Caco-2 (cell line): ENCODE measurements at regions not wholly inside any gene's neighbourhood (a gene's known extent, or its start where the extent isn't known, plus 50 kb on each side); places are given as distances from the start of the nearest gene placed in this dataset.

Source experiments
- BruUV-seq: library from RNA; stranded (reverse); fragments of 400-500 nt; replicated peaks from 2 replicates; lab custom pipeline; 2021; lab: Mats Ljungman, UMichigan
- CTCF ChIA-PET: fragments of 300-600 bp; sonication (Branson Sonifier 250); formaldehyde crosslinking; loops from one replicate; lab custom pipeline; 2022; ENCODE audit warnings: antibody characterized with exemption; lab: Charles Lee
- POLR2A ChIA-PET: fragments of 300-600 bp; sonication (Branson Sonifier 250); formaldehyde crosslinking; loops from one replicate; lab custom pipeline; 2022; ENCODE audit warnings: antibody characterized with exemption; lab: Charles Lee
- DNase-seq, 2 experiments: peaks; one replicate each; pipeline versions ENCODE4 v3.0.0 to v3.0.0-alpha.2; 2020 to 2022
- H3K27me3 ChIP-seq: replicated peaks from 2 replicates; pipeline ENCODE4 v1.6.0; 2011; ENCODE audit warnings: low read length; ENCODE audit not compliant: control insufficient read depth, insufficient read depth
- H3K36me3 ChIP-seq: 2 replicates; pipeline ENCODE4 v1.5.1; 2011; ENCODE audit warnings: low read length; ENCODE audit not compliant: control insufficient read depth, insufficient read depth
- H3K4me1 ChIP-seq: fragments of 250-450 bp; sonication (Bioruptor Pico); 2 replicates; pipeline ENCODE4 v1.5.1; 2020; ENCODE audit warnings: mild to moderate bottlenecking
- H3K4me3 ChIP-seq: 2 replicates; pipeline ENCODE4 v1.5.1; 2011; ENCODE audit warnings: low read depth, mild to moderate bottlenecking, control low read depth, low read length
- H3K9me3 ChIP-seq: fragments of 250-450 bp; sonication (Bioruptor Pico); 2 replicates; pipeline ENCODE4 v1.5.1; 2020; ENCODE audit warnings: mild to moderate bottlenecking, moderate library complexity
- H3K27ac Mint-ChIP-seq: one replicate; pipeline ENCODE4 v1.8.0; 2022; ENCODE audit warnings: mixed read lengths; ENCODE audit not compliant: unreplicated experiment
- H3K27me3 Mint-ChIP-seq: one replicate; pipeline ENCODE4 v1.8.0; 2022; ENCODE audit warnings: mixed read lengths; ENCODE audit not compliant: insufficient read depth, unreplicated experiment
- H3K36me3 Mint-ChIP-seq: one replicate; pipeline ENCODE4 v1.8.0; 2022; ENCODE audit warnings: mild to moderate bottlenecking, mixed read lengths; ENCODE audit not compliant: insufficient read depth, unreplicated experiment
- H3K4me1 Mint-ChIP-seq: one replicate; pipeline ENCODE4 v1.8.0; 2022; ENCODE audit warnings: low read depth, mixed read lengths; ENCODE audit not compliant: unreplicated experiment
- H3K4me3 Mint-ChIP-seq: one replicate; pipeline ENCODE4 v1.8.0; 2022; ENCODE audit warnings: mild to moderate bottlenecking, moderate library complexity, mixed read lengths; ENCODE audit not compliant: unreplicated experiment
- H3K9me3 Mint-ChIP-seq: one replicate; pipeline ENCODE4 v1.8.0; 2022; ENCODE audit warnings: mixed read lengths; ENCODE audit not compliant: unreplicated experiment
- CTCF ChIP-seq, 2 experiments: fragments of 200-600 bp in 1 of 2; IDR thresholded peaks; 1 replicate in 1 of 2; 2 replicates in 1 of 2; pipeline versions ENCODE4 v1.5.1 to v1.8.0; 2011 to 2022; ENCODE audit warnings: antibody characterized with exemption in 1 of 2, control low read depth in 1 of 2, inconsistent platforms in 1 of 2, low read depth in 1 of 2, low read length in 1 of 2, mild to moderate bottlenecking in 1 of 2, moderate library complexity in 1 of 2; ENCODE audit not compliant: insufficient read depth in 1 of 2, severe bottlenecking in 1 of 2, unreplicated experiment in 1 of 2
- intact Hi-C: fragments of 100-400 bp; cut with micrococcal nuclease; formaldehyde crosslinking; loops from one replicate; pipeline ENCODE4 v1.10.0; 2022; ENCODE audit not compliant: unreplicated experiment

GRCh38 chr20:19882446-19882845 lies 124.4 kb downstream of the RIN2 start:
- no TSS peak for BruUV-seq
- no peak overlapping the region for H3K4me3 Mint-ChIP-seq
- no peak for DNase-seq
- POLR2A ChIA-PET: interaction anchor here (0.6 kb wide), 1 partner anchor 74 kb away, joined by 3 read pairs; no protein-coding TSS in a partner anchor
- H3K4me1 Mint-ChIP-seq: peaks cover 52% of the 10 kb centered on the region
- H3K36me3 Mint-ChIP-seq: no peaks in the 10 kb centered on the region
- no peaks in the 10 kb centered on the region for H3K27me3 Mint-ChIP-seq
- Histone ChIP-seq H3K27me3 (no peaks in the 10 kb centered on the region), H3K4me3 (no peak overlapping the region), H3K36me3 (no peaks in the 10 kb centered on the region), H3K9me3 (no peaks in the 10 kb centered on the region), H3K4me1 (peaks cover 74% of the 10 kb centered on the region)
- peak overlapping the region; percentile 96 for H3K27ac Mint-ChIP-seq
- no peak for TF ChIP-seq CTCF (IDR thresholded peaks at IDR 0.05; ENCODE audit: insufficient read depth in 1 of 2, low read depth in 1 of 2, low read length in 1 of 2, severe bottlenecking in 1 of 2, unreplicated experiment in 1 of 2)
- intact Hi-C loops: loop anchor here (5.0 kb wide), 2 partner anchors 35 to 55 kb away; no protein-coding TSS in a partner anchor
- peaks cover 4% of the 10 kb centered on the region for H3K9me3 Mint-ChIP-seq
- CTCF ChIA-PET: no interaction called here

- Mint-ChIP-seq H3K27me3 (no peaks in the 10 kb centered on the region), H3K36me3 (no peaks in the 10 kb centered on the region), H3K4me3 (no peak overlapping the region), H3K27ac (no peak overlapping the region), H3K4me1 (peaks cover 43% of the 10 kb centered on the region), H3K9me3 (no peaks in the 10 kb centered on the region)
- POLR2A ChIA-PET: no interaction called here
- Histone ChIP-seq H3K4me3 (no peak overlapping the region), H3K27me3 (no peaks in the 10 kb centered on the region), H3K36me3 (no peaks in the 10 kb centered on the region), H3K9me3 (no peaks in the 10 kb centered on the region), H3K4me1 (peaks cover 67% of the 10 kb centered on the region)
- CTCF ChIA-PET: no interaction called here
- DNase-seq: no peak
- BruUV-seq: no TSS peak
- no peak for TF ChIP-seq CTCF (IDR thresholded peaks at IDR 0.05; ENCODE audit: insufficient read depth in 1 of 2, low read depth in 1 of 2, low read length in 1 of 2, severe bottlenecking in 1 of 2, unreplicated experiment in 1 of 2)
- intact Hi-C loops: loop anchor here (5.0 kb wide), 2 partner anchors 34 to 56 kb away; no protein-coding TSS in a partner anchor
Observed at GRCh38 chr20:19883501-19883900, 125.4 kb downstream of the RIN2 start.

GRCh38 chr20:19885594-19885938 lies 127.5 kb downstream of the RIN2 start:
- Mint-ChIP-seq H3K4me3 (peak overlapping the region; percentile 25), H3K27ac (peak overlapping the region; percentile 81), H3K9me3 (no peaks in the 10 kb centered on the region), H3K4me1 (peaks cover 42% of the 10 kb centered on the region), H3K36me3 (no peaks in the 10 kb centered on the region), H3K27me3 (no peaks in the 10 kb centered on the region)
- ChIA-PET CTCF (no interaction called here), POLR2A (interaction anchor here (0.6 to 0.7 kb wide), 2 partner anchors 40 to 131 kb away, joined by 3 read pairs; no protein-coding TSS in a partner anchor)
- H3K4me3 ChIP-seq: no peak overlapping the region
- no peaks in the 10 kb centered on the region for H3K9me3 ChIP-seq
- no peaks in the 10 kb centered on the region for H3K27me3 ChIP-seq
- intact Hi-C loops: loop anchor here (2.0 to 5.0 kb wide), 2 partner anchors 89 to 193 kb away; no protein-coding TSS in a partner anchor
- no peak for TF ChIP-seq CTCF (IDR thresholded peaks at IDR 0.05; ENCODE audit: insufficient read depth in 1 of 2, low read depth in 1 of 2, low read length in 1 of 2, severe bottlenecking in 1 of 2, unreplicated experiment in 1 of 2)
- no peak for DNase-seq
- no TSS peak for BruUV-seq
- peaks cover 67% of the 10 kb centered on the region for H3K4me1 ChIP-seq
- no peaks in the 10 kb centered on the region for H3K36me3 ChIP-seq
